HCT116 (cell line): ENCODE measurements at regions not wholly inside any gene's neighbourhood (a gene's known extent, or its start where the extent isn't known, plus 50 kb on each side); places are given as distances from the start of the nearest gene placed in this dataset.

Experiments used
- ATAC-seq: fragments of 200-7000 bp; cut with Tn5 transposase; 2 replicates; pipeline ENCODE4 v1.9.1; 2020; ENCODE audit warnings: mild to moderate bottlenecking, moderate library complexity
- BruUV-seq: library from RNA; stranded (reverse); fragments of 400-500 nt; replicated peaks from 2 replicates; lab custom pipeline; 2021; lab: Mats Ljungman, UMichigan
- CTCF ChIA-PET: fragments of 300-600 bp; sonication (Branson Sonifier 250); formaldehyde crosslinking; loops from one replicate; lab custom pipeline; 2021; ENCODE audit warnings: antibody characterized with exemption; lab: Charles Lee
- POLR2A ChIA-PET: fragments of 300-600, 350-600 bp; sonication (Branson Sonifier 250); formaldehyde crosslinking; loops from one replicate; lab custom pipeline; 2021; ENCODE audit warnings: antibody characterized with exemption; lab: Charles Lee
- RAD21 ChIA-PET, 2 experiments: fragments of 300-600 bp; sonication (Branson Sonifier 250); formaldehyde crosslinking; loops; one replicate each; lab custom pipeline; 2023; ENCODE audit warnings: low total read pairs in 2 of 2; ENCODE audit not compliant: uncharacterized antibody in 2 of 2, unreplicated experiment in 2 of 2, low non-redundant PET in 1 of 2; lab: Charles Lee
- DNase-seq: peaks from one replicate; pipeline ENCODE4 v3.0.0-alpha.2; 2010; ENCODE audit warnings: low read depth, low spot score
- H2AFZ ChIP-seq: fragments of 200-600 bp; shearing (Covaris generic), sonication (generic); 2 replicates; pipeline ENCODE4 v1.6.1; 2017; ENCODE audit warnings: low read depth, mixed run types, mixed read lengths, antibody characterized with exemption, low read length; ENCODE audit not compliant: poor library complexity, severe bottlenecking
- H3K27ac ChIP-seq: 2 replicates; pipeline ENCODE4 v1.5.1; 2012; ENCODE audit warnings: low read depth, low read length
- H3K27me3 ChIP-seq: fragments of 200-600 bp; sonication (generic); 2 replicates; pipeline ENCODE4 v1.6.1; 2016; ENCODE audit warnings: mixed run types, low read length, mixed read lengths; ENCODE audit not compliant: insufficient read depth
- H3K36me3 ChIP-seq, 2 experiments: fragments of 200-500 bp in 1 of 2; fragments of 200-600 bp in 1 of 2; sonication (Bioruptor generic) in 1 of 2; sonication (generic) in 1 of 2; 2 replicates each; pipeline versions ENCODE4 v1.5.1 to v1.6.1; 2014 to 2016; ENCODE audit warnings: low read length in 2 of 2, inconsistent platforms in 1 of 2, mixed read lengths in 1 of 2, mixed run types in 1 of 2; ENCODE audit not compliant: insufficient read depth in 2 of 2, control insufficient read depth in 1 of 2
- H3K4me1 ChIP-seq, 2 experiments: fragments of 200-600 bp in 1 of 2; sonication (generic) in 1 of 2; 2 replicates each; pipeline versions ENCODE4 v1.5.1 to v1.6.1; 2012 to 2017; ENCODE audit warnings: low read length in 2 of 2, inconsistent platforms in 1 of 2, mild to moderate bottlenecking in 1 of 2, mixed read lengths in 1 of 2, mixed run types in 1 of 2, moderate library complexity in 1 of 2; ENCODE audit not compliant: insufficient read depth in 2 of 2, control insufficient read depth in 1 of 2
- H3K4me2 ChIP-seq: fragments of 200-600 bp; sonication (generic); 2 replicates; pipeline ENCODE4 v1.6.1; 2017; ENCODE audit warnings: mixed run types, low read length, mixed read lengths
- H3K4me3 ChIP-seq, 2 experiments: fragments of 200-600 bp in 1 of 2; sonication (generic) in 1 of 2; replicated peaks in 1 of 2; 2 replicates each; pipeline ENCODE4 v1.5.1; 2011 to 2016; ENCODE audit warnings: low read length in 2 of 2, control low read depth in 1 of 2, low read depth in 1 of 2, mild to moderate bottlenecking in 1 of 2, mixed read lengths in 1 of 2, mixed run types in 1 of 2
- H3K79me2 ChIP-seq: fragments of 200-600 bp; sonication (generic); 2 replicates; pipeline ENCODE4 v1.6.1; 2017; ENCODE audit warnings: mild to moderate bottlenecking, mixed run types, low read length, moderate library complexity, mixed read lengths; ENCODE audit not compliant: insufficient read depth
- H3K9ac ChIP-seq: fragments of 200-600 bp; sonication (generic); 2 replicates; pipeline ENCODE4 v1.6.1; 2016; ENCODE audit warnings: low read length, mixed read lengths
- H3K9me2 ChIP-seq: fragments of 200-600 bp; sonication (generic), shearing (Covaris generic); 2 replicates; pipeline ENCODE4 v1.6.1; 2017; ENCODE audit warnings: mixed run types, mild to moderate bottlenecking, moderate library complexity; ENCODE audit not compliant: insufficient read depth
- H3K9me3 ChIP-seq, 2 experiments: fragments of 200-500 bp in 1 of 2; fragments of 200-600 bp in 1 of 2; sonication (Bioruptor generic) in 1 of 2; sonication (generic) in 1 of 2; 2 replicates each; pipeline ENCODE4 v1.6.1; 2014 to 2017; ENCODE audit warnings: low read length in 2 of 2, mixed read lengths in 2 of 2, inconsistent platforms in 1 of 2, low read depth in 1 of 2, mild to moderate bottlenecking in 1 of 2, mixed run types in 1 of 2, moderate library complexity in 1 of 2; ENCODE audit not compliant: control insufficient read depth in 1 of 2, insufficient read depth in 1 of 2
- H4K20me1 ChIP-seq: fragments of 200-600 bp; sonication (generic), shearing (Covaris generic); 2 replicates; pipeline ENCODE4 v1.6.1; 2017; ENCODE audit warnings: mixed run types, mild to moderate bottlenecking, moderate library complexity; ENCODE audit not compliant: insufficient read depth
- CBX3 ChIP-seq: IDR thresholded peaks from 2 replicates; pipeline ENCODE4 v1.6.1; 2012; ENCODE audit warnings: low read depth
- CEBPB ChIP-seq: IDR thresholded peaks from 2 replicates; pipeline ENCODE4 v1.6.1; 2012; ENCODE audit warnings: low read depth
- EZH2phosphoT487 ChIP-seq: fragments of 200-600 bp; IDR thresholded peaks from 2 replicates; pipeline ENCODE4 v1.6.1; 2018; ENCODE audit warnings: antibody characterized with exemption, borderline replicate concordance
- FOSL1 ChIP-seq: IDR thresholded peaks from 2 replicates; pipeline ENCODE4 v1.6.1; 2012; ENCODE audit warnings: low read depth
- SRF ChIP-seq: IDR thresholded peaks from 2 replicates; pipeline ENCODE4 v1.6.1; 2012; ENCODE audit warnings: low read depth
- TCF7L2 ChIP-seq: IDR thresholded peaks from 2 replicates; pipeline ENCODE4 v1.7.0; 2011; ENCODE audit warnings: borderline replicate concordance, inconsistent platforms; ENCODE audit not compliant: insufficient read depth, insufficient read length; ENCODE audit errors: extremely low read depth
- ZNF274 ChIP-seq: fragments of 200-500 bp; sonication (Bioruptor generic); IDR thresholded peaks from 2 replicates; pipeline ENCODE4 v1.6.1; 2014; ENCODE audit warnings: mild to moderate bottlenecking, low read depth, low read length, inconsistent platforms
- intact Hi-C: fragments of 100-400 bp; cut with micrococcal nuclease; formaldehyde crosslinking; loops from 2 replicates; pipeline ENCODE4 v1.10.0; 2022
- TF ChIP-seq, protein P1 (sequence below): IDR thresholded peaks from 2 replicates; pipeline ENCODE4 v1.6.1; 2012; ENCODE audit warnings: low read depth
- TF ChIP-seq, protein P2 (sequence below): IDR thresholded peaks from 2 replicates; pipeline ENCODE4 v1.6.1; 2011; ENCODE audit warnings: mild to moderate bottlenecking, low read length, moderate library complexity; ENCODE audit not compliant: insufficient replicate concordance; ENCODE audit errors: extremely low read depth
- TF ChIP-seq, protein P3 (sequence below): IDR thresholded peaks from 2 replicates; pipeline ENCODE4 v1.6.1; 2012
- TF ChIP-seq, protein P4 (sequence below): IDR thresholded peaks from 2 replicates; pipeline ENCODE4 v1.6.1; 2012

- Histone ChIP-seq H3K4me3 (no peak overlapping the region), H3K27ac (no peak overlapping the region), H3K36me3 (no peaks in the 10 kb centered on the region), H3K4me2 (no peak overlapping the region), H3K9me3 (peaks cover 0 to 14% of the 10 kb centered on the region in 2 experiments; a peak in 2 of 4 replicates), H2AFZ (no peak overlapping the region), H3K9ac (no peak overlapping the region), H3K27me3 (no peaks in the 10 kb centered on the region), H3K4me1 (no peaks in the 10 kb centered on the region), H3K9me2 (no peaks in the 10 kb centered on the region), H4K20me1 (no peaks in the 10 kb centered on the region), H3K79me2 (no peaks in the 10 kb centered on the region)
- no peak for DNase-seq
- TF ChIP-seq SRF, result no peak
- TF ChIP-seq TCF7L2, result no peak
- TF ChIP-seq FOSL1, result no peak
- TF ChIP-seq, protein P1, sequence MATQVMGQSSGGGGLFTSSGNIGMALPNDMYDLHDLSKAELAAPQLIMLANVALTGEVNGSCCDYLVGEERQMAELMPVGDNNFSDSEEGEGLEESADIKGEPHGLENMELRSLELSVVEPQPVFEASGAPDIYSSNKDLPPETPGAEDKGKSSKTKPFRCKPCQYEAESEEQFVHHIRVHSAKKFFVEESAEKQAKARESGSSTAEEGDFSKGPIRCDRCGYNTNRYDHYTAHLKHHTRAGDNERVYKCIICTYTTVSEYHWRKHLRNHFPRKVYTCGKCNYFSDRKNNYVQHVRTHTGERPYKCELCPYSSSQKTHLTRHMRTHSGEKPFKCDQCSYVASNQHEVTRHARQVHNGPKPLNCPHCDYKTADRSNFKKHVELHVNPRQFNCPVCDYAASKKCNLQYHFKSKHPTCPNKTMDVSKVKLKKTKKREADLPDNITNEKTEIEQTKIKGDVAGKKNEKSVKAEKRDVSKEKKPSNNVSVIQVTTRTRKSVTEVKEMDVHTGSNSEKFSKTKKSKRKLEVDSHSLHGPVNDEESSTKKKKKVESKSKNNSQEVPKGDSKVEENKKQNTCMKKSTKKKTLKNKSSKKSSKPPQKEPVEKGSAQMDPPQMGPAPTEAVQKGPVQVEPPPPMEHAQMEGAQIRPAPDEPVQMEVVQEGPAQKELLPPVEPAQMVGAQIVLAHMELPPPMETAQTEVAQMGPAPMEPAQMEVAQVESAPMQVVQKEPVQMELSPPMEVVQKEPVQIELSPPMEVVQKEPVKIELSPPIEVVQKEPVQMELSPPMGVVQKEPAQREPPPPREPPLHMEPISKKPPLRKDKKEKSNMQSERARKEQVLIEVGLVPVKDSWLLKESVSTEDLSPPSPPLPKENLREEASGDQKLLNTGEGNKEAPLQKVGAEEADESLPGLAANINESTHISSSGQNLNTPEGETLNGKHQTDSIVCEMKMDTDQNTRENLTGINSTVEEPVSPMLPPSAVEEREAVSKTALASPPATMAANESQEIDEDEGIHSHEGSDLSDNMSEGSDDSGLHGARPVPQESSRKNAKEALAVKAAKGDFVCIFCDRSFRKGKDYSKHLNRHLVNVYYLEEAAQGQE, result no peak
- no peak for TF ChIP-seq ZNF274
- TF ChIP-seq, protein P2, sequence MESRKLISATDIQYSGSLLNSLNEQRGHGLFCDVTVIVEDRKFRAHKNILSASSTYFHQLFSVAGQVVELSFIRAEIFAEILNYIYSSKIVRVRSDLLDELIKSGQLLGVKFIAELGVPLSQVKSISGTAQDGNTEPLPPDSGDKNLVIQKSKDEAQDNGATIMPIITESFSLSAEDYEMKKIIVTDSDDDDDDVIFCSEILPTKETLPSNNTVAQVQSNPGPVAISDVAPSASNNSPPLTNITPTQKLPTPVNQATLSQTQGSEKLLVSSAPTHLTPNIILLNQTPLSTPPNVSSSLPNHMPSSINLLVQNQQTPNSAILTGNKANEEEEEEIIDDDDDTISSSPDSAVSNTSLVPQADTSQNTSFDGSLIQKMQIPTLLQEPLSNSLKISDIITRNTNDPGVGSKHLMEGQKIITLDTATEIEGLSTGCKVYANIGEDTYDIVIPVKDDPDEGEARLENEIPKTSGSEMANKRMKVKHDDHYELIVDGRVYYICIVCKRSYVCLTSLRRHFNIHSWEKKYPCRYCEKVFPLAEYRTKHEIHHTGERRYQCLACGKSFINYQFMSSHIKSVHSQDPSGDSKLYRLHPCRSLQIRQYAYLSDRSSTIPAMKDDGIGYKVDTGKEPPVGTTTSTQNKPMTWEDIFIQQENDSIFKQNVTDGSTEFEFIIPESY, result no peak
- TF ChIP-seq, protein P3, sequence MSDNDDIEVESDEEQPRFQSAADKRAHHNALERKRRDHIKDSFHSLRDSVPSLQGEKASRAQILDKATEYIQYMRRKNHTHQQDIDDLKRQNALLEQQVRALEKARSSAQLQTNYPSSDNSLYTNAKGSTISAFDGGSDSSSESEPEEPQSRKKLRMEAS, result no peak
- TF ChIP-seq CBX3, result no peak
- TF ChIP-seq CEBPB, result no peak
- TF ChIP-seq EZH2phosphoT487, result no peak
- TF ChIP-seq, protein P4, sequence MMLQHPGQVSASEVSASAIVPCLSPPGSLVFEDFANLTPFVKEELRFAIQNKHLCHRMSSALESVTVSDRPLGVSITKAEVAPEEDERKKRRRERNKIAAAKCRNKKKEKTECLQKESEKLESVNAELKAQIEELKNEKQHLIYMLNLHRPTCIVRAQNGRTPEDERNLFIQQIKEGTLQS, result no peak
- no TSS peak for BruUV-seq
- no peak for ATAC-seq
- ChIA-PET RAD21 (no interaction called here), CTCF (no interaction called here), POLR2A (no interaction called here)
- intact Hi-C loops, result no loop called here
Measured at GRCh38 chr3:81195478-81195877, 566.0 kb downstream of the GBE1 start.
